HG02759 (cell line): ENCODE measurements at regions not wholly inside any gene's neighbourhood (a gene's known extent, or its start where the extent isn't known, plus 50 kb on each side); places are given as distances from the start of the nearest gene placed in this dataset.
"Not testable (repeated sequence)": the region's sequence is repeated elsewhere in the genome, so short reads cannot be mapped to it uniquely, and the experiment has no call there.

Source experiments
- ATAC-seq: cut with Tn5 transposase; IDR thresholded peaks from one replicate; pipeline ENCODE4 v1.9.1; 2021; ENCODE audit warnings: mild to moderate bottlenecking, moderate library complexity; ENCODE audit not compliant: unreplicated experiment

GRCh38 chr1:47656719-47657685 lies 219.2 kb downstream of the FOXD2 start:
- ATAC-seq = no peak

DNA sequence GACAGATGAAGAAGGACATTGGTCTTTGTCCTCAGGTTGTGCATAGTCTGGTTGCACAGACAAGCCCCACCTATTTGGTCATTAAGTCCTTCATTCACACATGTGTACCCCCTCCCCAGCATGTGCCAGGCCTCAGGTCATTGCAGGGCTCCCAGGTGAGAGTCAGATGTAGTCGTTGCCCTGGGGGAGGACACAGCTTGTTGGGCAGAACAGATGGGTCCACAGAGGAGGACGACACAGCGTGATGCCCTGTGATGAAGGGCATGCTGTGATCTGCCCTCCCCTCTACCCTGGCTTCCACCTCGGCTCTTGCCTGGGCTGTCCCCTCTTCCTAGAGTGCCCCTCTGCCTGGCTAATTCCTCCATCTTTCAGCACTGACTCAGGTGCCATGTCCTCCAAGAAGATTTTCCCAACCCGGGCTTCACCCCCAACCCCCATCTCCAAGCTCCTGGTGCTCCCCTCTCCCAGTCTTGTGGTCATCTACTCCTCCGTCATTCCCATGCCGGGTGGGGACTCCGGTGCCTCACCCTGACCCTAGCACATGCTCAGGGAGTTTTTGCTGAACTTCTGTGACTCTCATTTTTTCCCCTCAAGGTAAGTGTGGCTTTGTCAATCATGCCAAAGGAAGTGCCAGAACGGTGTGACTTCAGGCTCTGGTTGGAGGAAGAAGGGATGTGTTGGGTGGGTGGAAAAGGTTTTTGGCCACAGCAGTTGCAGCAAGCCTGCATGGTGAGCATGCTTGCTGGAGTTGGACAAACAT lies 220.5 kb downstream of the FOXD2 start:
- ATAC-seq = no peak

DNA sequence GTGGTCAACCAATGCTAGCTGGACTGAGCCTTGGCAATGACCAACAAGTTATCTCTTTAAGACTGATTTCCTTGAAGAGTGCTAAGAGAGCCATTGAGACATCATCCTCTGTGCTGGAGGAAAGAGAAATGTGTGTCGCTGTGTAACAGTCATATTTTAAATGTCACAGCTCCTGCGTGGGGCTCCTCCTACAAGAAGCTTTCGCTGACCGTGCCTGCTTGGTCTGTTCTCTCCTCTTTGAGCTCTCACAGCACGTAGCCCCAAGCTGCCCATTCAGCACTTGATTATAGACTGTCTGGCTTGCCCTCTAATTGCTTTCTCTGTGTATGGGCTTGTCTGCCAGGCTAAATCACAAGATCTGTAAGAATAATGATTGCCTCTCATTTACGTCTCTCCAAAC lies 221.3 kb downstream of the FOXD2 start:
- ATAC-seq = no peak

DNA sequence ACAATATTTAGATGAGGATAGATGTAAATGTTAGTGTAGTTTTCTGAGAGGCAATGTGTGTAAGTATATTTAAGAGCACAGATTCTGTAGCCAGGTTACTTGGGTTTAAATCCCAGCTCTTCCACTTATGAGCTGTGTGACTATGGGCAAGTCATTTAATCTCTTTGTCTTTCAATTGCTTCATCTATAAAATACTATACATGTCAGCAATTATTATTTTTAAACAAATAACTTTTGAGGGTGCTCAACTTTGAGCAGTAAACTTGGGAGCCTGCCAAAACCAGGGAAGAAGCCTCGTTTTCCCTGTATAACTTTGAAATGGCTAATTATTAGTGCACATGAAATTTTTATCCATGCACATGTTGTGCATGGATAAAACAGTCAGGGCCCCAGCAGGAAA lies 222.8 kb downstream of the FOXD2 start:
- ATAC-seq = no peak

DNA sequence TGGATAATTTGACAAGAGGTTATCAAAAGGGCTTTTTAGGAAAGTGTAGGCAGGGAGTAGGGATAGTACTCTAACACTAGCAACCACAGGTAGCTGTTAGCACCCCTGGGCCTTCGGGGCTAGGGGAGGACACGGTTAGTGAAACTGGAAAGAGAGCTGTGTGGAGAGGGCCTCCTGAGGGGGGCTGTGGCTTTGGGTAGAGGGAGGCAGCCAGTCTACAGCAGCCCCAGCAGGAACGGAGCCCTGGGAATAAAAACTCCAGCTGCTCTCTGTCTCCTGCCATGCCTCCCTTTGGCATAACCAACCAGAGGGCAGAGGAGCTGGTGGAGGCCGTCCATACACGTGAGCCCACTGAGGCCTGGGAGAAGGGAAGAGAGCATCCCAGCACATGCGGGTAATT lies 223.2 kb downstream of the FOXD2 start:
- no peak for ATAC-seq

DNA sequence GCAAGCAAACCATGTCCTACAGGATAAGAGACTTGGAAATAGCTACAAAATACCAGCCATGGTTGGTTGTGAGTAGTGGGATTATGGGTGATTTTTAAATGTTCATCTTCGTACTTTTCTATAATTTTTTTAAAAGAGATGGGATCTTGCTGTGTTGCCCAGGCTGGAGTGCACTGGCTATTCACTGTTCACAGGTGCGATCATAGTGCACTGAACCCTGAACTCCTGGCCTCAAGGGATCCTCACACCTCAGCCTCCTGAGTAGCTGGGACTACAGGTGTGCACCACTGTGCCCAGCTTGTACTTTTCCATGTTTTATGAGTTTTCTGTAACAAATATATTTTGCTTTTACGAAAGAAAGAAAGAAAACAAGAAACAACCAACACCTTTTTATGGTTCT lies 224.2 kb downstream of the FOXD2 start:
- ATAC-seq = no peak

DNA sequence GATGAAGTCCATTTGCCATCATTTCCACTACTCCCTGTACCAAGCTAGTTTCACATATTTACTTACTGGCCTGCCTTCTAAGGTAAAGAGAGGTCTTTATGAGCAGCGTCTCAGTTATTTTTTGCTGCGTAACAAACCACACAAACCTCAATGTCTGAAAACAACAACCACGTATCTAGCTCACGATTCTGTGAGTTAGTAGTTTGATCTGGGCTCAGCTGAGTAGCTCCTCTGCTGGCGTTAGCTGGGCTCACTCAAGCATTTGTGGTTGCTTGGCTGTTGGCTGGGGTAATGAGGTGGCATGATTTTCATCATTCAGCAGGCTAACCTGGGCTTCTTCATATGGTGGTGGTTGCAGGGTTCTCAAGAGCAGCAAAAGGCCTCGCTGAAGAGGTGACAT lies 225.4 kb downstream of the FOXD2 start:
- no peak for ATAC-seq

- no peak for ATAC-seq
Observed at GRCh38 chr1:47664356-47664755, 226.5 kb downstream of the FOXD2 start.

DNA sequence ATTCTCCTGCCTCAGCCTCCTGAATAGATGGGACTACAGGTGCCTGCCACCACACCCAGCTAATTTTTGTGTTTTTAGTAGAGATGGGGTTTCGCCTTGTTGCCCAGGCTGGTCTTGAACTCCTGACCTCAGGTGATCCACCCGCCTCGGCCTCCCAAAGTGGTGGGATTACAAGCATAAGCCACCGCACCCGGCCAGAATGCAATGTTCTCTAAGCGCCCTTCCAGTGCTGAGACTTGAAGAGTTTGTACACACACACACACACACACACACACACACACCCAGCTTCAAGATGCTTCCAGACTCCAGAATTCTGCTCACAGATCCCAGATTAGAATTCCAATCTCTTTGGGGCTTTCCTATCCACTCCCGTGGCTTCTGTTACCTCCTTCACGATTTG lies 227.1 kb downstream of the FOXD2 start:
- not testable (repeated sequence) for ATAC-seq

GRCh38 chr1:47669081-47669585 lies 231.3 kb downstream of the FOXD2 start:
- ATAC-seq = no peak

GRCh38 chr1:47672622-47673021 lies 234.8 kb downstream of the FOXD2 start:
- no peak for ATAC-seq

DNA sequence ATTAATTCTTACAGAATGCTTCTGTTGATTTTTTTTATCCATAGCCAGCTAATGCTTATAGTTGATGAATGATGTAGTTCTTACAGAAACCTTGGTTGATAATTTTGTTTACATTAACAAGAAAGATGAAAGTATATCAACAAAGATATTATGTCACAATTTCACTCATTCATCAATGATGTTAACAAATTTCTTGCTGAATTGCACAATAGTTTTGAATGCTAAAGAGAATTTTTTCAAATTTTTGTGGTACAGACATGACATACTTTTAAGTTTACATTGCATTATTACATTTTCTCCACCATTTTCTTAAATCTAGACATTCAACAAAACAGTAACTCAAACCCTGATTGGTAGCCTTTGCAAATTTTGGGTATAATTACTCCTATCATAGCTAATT lies 236.3 kb downstream of the FOXD2 start:
- ATAC-seq = no peak

- ATAC-seq = no peak
Observed at GRCh38 chr1:47675047-47675675, 237.3 kb downstream of the FOXD2 start.

DNA sequence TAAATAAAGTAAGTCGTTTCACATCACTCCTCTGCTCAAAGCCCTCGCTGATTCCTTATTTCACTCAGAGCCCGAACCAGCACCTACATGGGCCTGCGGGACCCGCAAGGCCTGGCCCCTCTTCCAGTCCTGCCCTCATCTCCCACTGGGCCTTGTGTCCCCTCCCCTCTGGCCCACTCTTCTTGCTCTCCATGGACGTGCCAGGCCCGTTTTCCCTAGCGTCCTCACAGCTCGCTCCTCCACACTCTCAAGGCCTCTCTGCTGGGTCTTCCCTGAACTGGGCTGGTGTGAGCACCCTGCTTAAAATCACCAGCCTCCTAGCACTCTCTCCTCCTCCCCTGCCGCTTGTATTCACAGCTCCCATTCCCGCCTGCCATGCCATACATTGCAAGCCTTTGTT lies 237.9 kb downstream of the FOXD2 start:
- ATAC-seq = no peak

GRCh38 chr1:47676311-47677054 lies 238.6 kb downstream of the FOXD2 start:
- no peak for ATAC-seq

- ATAC-seq = no peak
Observed at GRCh38 chr1:47677241-47677940, 239.5 kb downstream of the FOXD2 start.

DNA sequence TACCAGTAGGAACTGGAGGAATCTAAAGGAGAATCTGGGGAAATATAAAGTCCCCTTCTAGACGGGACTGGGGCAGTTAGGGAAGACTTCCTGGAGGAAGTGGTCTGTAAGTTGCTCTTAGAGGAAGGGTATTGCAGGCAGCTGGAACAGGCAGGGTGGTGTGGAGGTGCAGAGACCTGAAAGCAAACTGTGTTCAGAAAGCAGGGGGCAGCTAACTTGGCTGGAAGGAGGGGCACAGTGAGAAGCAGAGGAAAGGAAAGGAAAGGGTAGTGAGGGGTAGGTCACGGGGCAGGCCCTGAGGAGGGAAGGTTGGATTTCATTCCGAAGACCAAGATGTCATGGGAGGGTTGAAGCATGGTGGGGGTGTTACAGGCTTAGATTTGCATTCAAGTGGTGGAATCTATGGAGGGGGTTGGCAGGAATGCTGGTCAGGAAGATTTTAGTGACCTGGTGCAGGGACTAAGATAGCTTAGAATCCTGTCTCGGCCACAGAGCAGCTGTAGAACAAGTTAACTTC lies 240.7 kb downstream of the FOXD2 start:
- ATAC-seq = no peak

DNA sequence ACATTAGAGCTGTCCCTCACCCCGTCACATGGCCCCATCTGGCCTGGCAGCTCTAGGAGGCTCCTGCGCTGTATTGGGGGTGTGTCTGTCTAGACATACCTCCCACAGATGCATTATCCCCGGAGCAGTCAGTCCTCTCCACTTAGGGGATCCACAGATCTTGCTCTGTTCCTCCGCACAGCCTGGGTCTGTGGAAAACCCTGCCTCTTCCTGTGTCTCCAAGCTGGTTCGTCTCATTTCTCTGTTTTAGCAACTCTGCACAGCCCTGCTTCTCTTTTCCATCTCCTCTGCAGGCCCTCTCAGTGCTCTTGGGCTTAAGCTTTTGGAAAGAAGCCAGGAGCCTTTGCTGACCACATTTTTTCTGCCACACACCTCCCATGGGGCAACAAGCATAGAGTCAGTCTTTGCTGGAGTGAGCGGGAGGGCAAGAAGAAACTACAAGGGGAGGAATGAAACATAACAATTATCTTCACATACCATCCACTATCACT lies 241.5 kb downstream of the FOXD2 start:
- ATAC-seq = no peak

- no peak for ATAC-seq
Observed at GRCh38 chr1:47679826-47680225, 242.0 kb downstream of the FOXD2 start.
